ENCODE measurements at regions not wholly inside any gene's neighbourhood (a gene's known extent, or its start where the extent isn't known, plus 50 kb on each side); places are given as distances from the start of the nearest gene placed in this dataset.

DNA sequence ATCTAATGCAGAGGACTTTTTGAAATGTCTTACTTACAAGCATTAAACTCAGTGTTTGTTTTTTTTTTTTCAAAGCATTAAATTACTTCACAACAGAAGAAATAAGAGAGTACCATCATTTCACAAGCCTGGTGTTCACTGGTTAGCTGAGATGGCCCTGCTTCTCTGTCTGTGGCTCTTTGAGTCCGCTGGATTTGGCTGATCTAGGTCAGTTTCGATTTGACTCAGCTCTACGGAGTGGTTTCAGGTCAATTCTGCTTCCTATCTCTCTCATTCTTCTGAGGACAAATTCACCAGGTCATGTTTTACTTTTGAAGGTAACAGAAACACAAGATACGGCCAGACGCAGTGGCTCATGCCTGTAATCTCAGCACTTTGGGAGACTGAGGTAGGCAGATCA is 1066.1 kb downstream of the FLRT2 start:
- no peaks in the 10 kb centered on the region for H3K36me3 ChIP-seq (ENCODE audit: insufficient read depth, low read length)
- no peaks in the 10 kb centered on the region for H3K9me3 ChIP-seq (ENCODE audit: low read depth, low read length)
- no peaks in the 10 kb centered on the region for H3K27me3 ChIP-seq (ENCODE audit: insufficient read depth, low read length)
- H3K27ac ChIP-seq (ENCODE audit: low read depth, low read length) = no peak overlapping the region
- DNase-seq (ENCODE audit: insufficient read length, low spot score, missing footprints) = no peak
- H3K79me2 ChIP-seq (ENCODE audit: insufficient read depth, low read length) = no peaks in the 10 kb centered on the region
- H2AFZ ChIP-seq (ENCODE audit: low read length) = no peak overlapping the region
- H4K20me1 ChIP-seq (ENCODE audit: insufficient read depth, low read length) = no peaks in the 10 kb centered on the region
- TF ChIP-seq, protein P1, sequence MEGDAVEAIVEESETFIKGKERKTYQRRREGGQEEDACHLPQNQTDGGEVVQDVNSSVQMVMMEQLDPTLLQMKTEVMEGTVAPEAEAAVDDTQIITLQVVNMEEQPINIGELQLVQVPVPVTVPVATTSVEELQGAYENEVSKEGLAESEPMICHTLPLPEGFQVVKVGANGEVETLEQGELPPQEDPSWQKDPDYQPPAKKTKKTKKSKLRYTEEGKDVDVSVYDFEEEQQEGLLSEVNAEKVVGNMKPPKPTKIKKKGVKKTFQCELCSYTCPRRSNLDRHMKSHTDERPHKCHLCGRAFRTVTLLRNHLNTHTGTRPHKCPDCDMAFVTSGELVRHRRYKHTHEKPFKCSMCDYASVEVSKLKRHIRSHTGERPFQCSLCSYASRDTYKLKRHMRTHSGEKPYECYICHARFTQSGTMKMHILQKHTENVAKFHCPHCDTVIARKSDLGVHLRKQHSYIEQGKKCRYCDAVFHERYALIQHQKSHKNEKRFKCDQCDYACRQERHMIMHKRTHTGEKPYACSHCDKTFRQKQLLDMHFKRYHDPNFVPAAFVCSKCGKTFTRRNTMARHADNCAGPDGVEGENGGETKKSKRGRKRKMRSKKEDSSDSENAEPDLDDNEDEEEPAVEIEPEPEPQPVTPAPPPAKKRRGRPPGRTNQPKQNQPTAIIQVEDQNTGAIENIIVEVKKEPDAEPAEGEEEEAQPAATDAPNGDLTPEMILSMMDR (IDR thresholded peaks at IDR 0.05; ENCODE audit: extremely low read depth, low read depth, low read length) = no peak
- H3K4me3 ChIP-seq (ENCODE audit: insufficient read depth, low read length) = no peak overlapping the region
- H3K4me2 ChIP-seq (ENCODE audit: insufficient read depth, low read length) = no peak overlapping the region
- H3K4me1 ChIP-seq (ENCODE audit: insufficient read depth, low read length) = no peaks in the 10 kb centered on the region

DNA sequence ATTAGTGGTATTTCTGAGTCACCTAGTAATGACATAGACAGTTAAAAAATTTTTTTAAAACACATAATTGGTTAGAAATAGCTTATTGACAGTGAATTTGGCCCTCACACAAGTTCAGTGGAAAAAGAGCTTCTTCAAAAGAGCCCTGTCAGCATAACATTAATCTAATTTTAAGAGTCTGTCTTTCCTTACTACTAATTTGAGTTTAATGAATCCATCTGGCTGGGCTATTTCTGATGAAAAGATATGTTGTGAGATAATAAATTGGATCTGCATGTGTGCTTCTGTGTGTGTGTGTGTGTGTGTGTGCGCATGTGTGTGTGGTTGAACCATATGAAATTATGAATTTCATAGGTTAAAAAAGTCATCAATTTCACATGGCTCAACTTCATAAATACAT is 1045.2 kb downstream of the FLRT2 start:
- Histone ChIP-seq H2AFZ (ENCODE audit: low read length) (no peak overlapping the region), H3K27me3 (ENCODE audit: insufficient read depth, low read length) (no peaks in the 10 kb centered on the region), H3K4me3 (ENCODE audit: insufficient read depth, low read length) (no peak overlapping the region), H3K4me1 (ENCODE audit: insufficient read depth, low read length) (peaks cover 16% of the 10 kb centered on the region), H3K9me3 (ENCODE audit: low read depth, low read length) (peaks cover 3% of the 10 kb centered on the region), H4K20me1 (ENCODE audit: insufficient read depth, low read length) (no peaks in the 10 kb centered on the region), H3K27ac (ENCODE audit: low read depth, low read length) (peak overlapping the region; percentile 83), H3K79me2 (ENCODE audit: insufficient read depth, low read length) (no peaks in the 10 kb centered on the region), H3K36me3 (ENCODE audit: insufficient read depth, low read length) (no peaks in the 10 kb centered on the region), H3K4me2 (ENCODE audit: insufficient read depth, low read length) (no peak overlapping the region)
- TF ChIP-seq, protein P1 (IDR thresholded peaks at IDR 0.05; ENCODE audit: extremely low read depth, low read depth, low read length) = no peak
- no peak for DNase-seq (ENCODE audit: insufficient read length, low spot score, missing footprints)

DNA sequence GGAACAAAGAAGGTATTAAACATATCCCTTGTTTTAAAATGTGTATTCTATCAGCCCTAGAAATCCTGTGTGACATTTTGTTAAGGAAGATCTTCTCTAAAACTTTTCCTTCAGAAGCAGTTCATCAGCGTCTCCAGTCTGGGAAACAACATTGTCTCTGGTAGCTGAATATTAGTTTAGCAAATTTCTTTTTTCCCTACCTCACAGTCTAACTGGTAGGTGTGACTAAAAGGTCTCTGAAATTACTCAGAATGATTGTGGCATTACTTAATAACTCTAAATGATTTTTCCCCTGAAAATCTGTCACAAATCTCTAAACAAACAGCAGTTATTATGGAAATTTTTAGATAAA is 1044.8 kb downstream of the FLRT2 start:
- Histone ChIP-seq H3K27me3 (ENCODE audit: insufficient read depth, low read length) (no peaks in the 10 kb centered on the region), H3K4me1 (ENCODE audit: insufficient read depth, low read length) (peaks cover 16% of the 10 kb centered on the region), H3K4me3 (ENCODE audit: insufficient read depth, low read length) (peak overlapping the region; percentile 15), H3K4me2 (ENCODE audit: insufficient read depth, low read length) (peak overlapping the region; percentile 49), H4K20me1 (ENCODE audit: insufficient read depth, low read length) (no peaks in the 10 kb centered on the region), H2AFZ (ENCODE audit: low read length) (peak overlapping the region; percentile 57), H3K9me3 (ENCODE audit: low read depth, low read length) (peaks cover 3% of the 10 kb centered on the region), H3K36me3 (ENCODE audit: insufficient read depth, low read length) (no peaks in the 10 kb centered on the region), H3K79me2 (ENCODE audit: insufficient read depth, low read length) (no peaks in the 10 kb centered on the region), H3K27ac (ENCODE audit: low read depth, low read length) (peak overlapping the region; percentile 83)
- TF ChIP-seq, protein P1 (IDR thresholded peaks at IDR 0.05; ENCODE audit: extremely low read depth, low read depth, low read length) = no peak
- DNase-seq (ENCODE audit: insufficient read length, low spot score, missing footprints) = no peak

DNA sequence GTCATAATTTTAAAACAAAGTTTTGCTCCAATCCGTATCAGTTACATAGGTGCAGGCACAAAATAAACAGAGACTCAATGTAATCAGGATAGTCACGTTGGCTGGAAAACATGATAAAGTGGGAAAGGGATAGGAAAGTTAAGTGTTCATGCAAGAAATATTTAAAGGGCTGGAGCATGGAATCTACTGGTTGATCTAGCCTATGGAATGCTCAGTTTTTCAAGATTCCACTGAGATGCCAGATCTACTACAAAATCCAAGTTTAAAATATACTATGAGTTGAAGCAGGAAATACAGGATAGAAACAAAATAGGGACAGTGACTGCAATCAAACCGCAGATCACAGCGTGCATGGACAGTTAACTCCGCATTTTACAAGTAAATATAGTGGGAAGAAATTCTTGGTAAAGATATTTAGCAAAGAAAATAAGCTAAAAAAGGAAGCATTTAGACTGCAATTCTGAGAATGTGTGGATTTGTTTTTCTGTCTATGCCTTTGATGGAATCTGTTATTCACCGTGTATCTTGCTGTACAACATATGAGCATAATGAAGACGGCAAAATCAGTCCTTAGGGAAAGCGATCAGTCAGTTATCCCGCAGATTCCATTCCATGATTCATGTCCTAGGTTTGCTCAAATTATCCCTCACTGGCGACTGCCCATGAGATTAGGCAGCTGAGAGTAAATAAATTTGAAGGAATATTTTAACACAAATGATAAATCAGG is 1044.3 kb downstream of the FLRT2 start:
- Histone ChIP-seq H3K79me2 (ENCODE audit: insufficient read depth, low read length) (no peaks in the 10 kb centered on the region), H3K9me3 (ENCODE audit: low read depth, low read length) (peaks cover 3% of the 10 kb centered on the region), H3K27ac (ENCODE audit: low read depth, low read length) (peak overlapping the region; percentile 83), H3K36me3 (ENCODE audit: insufficient read depth, low read length) (no peaks in the 10 kb centered on the region), H2AFZ (ENCODE audit: low read length) (peak overlapping the region; percentile 57), H3K4me2 (ENCODE audit: insufficient read depth, low read length) (peak overlapping the region; percentile 49), H4K20me1 (ENCODE audit: insufficient read depth, low read length) (no peaks in the 10 kb centered on the region), H3K27me3 (ENCODE audit: insufficient read depth, low read length) (no peaks in the 10 kb centered on the region), H3K4me1 (ENCODE audit: insufficient read depth, low read length) (peaks cover 16% of the 10 kb centered on the region), H3K4me3 (ENCODE audit: insufficient read depth, low read length) (peak overlapping the region; percentile 15)
- DNase-seq (ENCODE audit: insufficient read length, low spot score, missing footprints) = no peak
- TF ChIP-seq, protein P1 (IDR thresholded peaks at IDR 0.05; ENCODE audit: extremely low read depth, low read depth, low read length) = no peak
